HS-5 (cell line): ENCODE measurements at regions not wholly inside any gene's neighbourhood (a gene's known extent, or its start where the extent isn't known, plus 50 kb on each side); places are given as distances from the start of the nearest gene placed in this dataset.
"Not testable (repeated sequence)": the region's sequence is repeated elsewhere in the genome, so short reads cannot be mapped to it uniquely, and the experiment has no call there.

Experiments
- DNase-seq: peaks from one replicate; pipeline ENCODE4 v3.0.0-alpha.2; 2012; ENCODE audit warnings: low read depth

DNA sequence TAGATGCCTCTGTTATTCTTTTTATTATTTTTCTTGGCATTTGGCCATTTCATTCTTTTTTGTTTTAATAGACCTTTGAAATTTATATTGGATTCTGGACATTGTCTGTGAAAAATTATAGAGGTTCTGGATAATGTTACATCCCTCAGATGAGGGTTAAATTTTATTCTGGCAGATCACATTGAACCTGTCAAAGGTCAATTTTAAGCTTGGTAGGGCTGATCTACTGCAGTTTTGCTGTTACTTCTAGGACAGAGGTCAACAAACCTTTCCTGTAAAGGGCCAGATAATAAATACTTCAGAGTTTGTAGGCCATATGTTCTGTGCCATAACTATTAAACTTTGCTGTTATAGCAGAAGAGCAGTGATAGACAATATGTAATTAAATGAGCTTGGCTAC, 318.9 kb upstream of the DPPA4 start:
- DNase-seq: no peak

DNA sequence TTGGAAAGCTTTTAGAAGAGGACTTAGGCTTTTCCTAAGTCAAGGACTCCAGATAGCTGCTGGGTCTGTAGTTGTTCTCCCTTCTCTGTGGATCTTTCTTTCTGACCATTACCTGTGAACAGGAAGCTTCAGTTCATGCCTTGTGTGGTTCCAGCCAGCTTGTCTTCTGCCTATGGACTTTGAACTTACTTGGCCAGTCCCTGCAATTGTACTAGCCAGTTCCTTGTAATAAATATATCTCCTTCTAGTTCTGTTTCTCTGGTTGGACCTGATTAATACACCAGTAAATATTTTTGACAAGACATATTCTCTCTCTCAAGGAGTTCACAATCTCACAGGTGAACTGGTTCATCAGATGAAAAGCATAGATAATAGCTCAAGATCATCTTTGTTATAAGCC, 341.3 kb upstream of the DPPA4 start:
- no peak for DNase-seq

- DNase-seq: no peak
These were observed 342.3 kb upstream of the DPPA4 start for GRCh38 chr3:109679664-109680063.

DNA sequence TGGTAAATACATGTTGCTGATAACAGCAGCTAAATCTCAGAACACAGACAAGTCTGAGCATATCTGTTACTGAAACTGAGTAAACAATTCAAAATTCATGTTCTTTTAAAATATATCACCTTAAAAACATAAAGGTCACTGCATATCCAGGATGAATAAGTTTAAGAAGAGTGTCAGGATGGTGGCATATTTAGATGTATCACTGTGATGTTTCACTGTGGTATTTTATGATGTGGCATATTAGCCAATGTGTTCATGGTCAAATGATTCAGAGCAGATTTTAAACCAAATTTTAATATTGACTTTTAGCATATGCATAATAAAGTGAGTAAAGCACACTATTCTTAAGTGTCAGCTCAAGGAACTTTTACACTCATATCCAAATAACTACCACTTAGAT, 346.4 kb upstream of the DPPA4 start:
- peak; percentile 26 for DNase-seq

GRCh38 chr3:109685084-109686079, 348.0 kb upstream of the DPPA4 start:
- peak; percentile 98 for DNase-seq

DNA sequence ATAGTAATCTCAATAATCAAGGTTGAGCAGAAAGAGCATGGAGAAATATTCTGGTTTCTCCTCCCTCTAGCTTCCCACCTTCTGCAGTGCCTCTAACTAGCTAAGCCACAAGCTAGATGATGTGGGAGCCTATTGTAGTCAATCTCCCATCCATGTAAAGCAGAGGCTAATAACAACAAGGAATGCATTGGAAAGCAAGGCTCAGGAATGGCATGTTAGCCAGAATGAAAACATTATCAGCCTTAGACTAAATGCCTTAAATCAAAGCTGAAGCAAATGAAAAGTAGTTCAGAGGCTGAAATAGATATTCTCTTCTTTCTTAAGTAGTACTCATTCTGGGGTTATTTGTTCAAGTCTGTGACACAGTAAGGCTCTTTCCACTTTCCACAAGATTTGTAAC, 350.3 kb upstream of the DPPA4 start:
- DNase-seq: no peak

DNA sequence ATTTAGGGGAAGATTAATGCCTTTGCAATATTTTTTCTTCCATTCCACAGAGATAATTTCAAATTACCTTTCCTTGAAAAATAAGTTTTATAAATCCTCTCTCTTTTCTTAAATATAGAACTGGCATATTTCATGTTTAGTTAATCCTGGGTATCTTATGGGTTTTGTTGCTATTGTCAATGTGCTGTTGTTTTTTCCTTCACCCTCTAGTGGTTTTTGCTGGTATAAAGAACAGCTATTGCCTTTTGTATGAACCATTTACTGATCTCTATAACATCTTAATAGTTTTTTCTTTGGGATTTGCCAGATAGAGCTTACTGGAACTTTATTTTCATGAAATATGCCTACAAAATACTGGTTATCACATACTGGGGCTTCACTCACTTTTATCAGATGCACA, 359.6 kb upstream of the DPPA4 start:
- no peak for DNase-seq

DNA sequence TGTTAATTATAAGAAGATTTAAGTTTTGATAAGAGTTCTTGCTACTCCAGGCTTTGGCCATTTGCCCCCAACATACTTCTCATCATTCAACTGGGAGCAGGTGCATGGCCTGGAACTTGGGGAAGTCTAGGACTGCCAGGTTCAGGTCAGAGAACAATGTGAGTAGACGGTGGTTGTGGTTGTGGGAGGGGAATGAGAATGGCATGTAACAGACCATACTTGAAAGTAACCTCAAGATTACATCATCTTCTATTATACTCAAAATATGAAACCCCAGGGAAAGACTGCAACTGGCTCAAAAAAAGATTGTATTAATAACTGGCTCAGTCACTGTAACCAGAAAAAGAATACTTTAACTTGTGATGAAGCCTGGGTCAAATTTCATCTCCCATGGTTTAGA, 364.9 kb upstream of the DPPA4 start:
- peak; percentile 32 for DNase-seq

DNA sequence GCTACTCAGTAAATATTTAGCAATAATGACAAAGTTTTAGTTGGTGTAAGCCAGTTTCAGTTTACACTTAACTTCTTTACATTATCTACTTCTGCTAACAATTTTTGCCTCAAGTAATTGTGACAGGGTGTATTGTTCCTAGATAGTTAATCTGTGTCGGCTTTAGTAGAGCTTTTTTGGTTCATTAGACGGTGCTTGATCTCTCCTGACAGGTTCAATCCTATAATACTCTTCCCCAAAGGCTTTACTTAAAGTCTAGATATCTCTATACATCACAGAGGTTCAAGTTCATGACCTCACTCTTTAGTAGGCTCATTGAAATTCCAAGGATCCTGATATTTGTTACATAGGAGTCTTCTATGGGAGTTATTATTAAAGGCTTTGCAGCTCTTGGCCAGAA, 365.6 kb upstream of the DPPA4 start:
- no peak for DNase-seq

DNA sequence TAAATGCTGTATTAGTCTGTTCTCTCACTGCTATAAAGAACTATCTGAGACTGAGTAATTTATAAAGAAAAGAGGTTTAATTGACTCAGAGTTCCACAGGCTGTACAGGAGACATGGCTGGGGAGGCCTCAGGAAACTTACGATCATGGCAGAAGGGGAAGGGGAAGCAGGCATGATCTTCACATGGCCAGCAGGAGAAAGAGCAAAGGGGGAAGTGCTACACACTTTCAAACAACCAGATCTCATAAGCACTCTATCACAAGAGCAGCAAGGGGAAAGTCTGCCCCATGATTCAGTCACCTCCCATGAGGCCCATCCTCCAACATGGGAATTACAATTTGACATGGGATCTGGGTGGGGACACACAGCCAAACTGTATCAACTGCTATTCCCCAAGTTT, 367.8 kb upstream of the DPPA4 start:
- DNase-seq: not testable (repeated sequence)

DNA sequence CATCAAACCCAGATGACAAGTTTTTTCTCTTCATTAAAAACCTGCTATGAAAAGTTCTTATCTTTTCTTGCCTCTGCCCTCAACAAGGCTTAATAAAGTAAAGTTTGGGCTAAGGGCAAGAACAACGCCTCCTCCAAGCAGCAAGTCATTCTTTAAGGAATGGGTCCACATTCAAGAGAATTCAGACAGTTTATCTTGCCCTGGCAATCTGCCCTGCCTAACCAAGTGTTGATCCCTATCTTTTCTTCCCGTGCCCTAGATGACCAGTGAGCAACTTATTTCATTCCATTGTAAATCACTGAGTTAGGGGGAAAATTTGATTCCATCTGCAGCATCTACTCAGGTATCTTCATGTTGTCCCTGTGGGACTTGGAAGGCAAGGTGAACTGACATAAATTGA, 370.3 kb upstream of the DPPA4 start:
- DNase-seq: no peak

DNA sequence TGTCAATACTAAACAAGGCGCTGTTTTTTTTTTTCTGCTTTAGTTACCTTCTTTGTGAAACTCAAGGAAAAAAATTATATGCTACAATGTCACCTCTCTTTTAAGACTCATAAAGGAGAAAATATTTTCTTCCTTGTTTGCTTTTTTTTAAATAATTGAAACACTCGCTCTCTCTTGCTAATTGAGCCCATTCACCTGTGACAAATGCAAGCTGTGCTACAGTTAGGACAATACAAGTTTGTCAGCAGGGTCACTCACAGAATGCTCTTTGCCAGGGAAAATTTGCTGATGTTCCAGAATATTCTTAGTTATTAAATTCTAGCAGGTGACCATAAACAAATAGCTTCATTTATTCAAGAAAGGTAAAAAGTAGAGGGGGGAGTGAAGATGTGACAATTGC, 375.9 kb upstream of the DPPA4 start:
- DNase-seq: no peak

- no peak for DNase-seq
These were observed 378.4 kb upstream of the DPPA4 start for GRCh38 chr3:109715707-109716106.

DNA sequence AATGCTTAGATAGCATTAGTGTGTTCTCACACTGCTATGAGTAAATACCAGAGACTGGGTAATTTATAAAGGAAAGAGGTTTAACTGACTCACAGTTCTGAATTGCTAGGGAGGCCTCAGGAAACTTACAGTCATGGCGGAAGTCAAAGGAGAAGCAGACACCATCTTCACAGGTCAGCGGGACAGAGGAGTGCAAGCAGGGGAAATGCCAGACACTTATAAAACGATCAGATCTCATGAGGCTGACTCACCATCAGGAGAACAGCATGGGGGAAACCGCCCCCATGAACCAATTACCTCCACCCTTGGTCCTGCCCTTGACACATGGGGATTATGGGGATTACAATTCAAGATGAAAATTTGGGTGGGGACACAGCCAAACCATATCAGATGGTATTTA, 381.5 kb upstream of the DPPA4 start:
- no peak for DNase-seq

DNA sequence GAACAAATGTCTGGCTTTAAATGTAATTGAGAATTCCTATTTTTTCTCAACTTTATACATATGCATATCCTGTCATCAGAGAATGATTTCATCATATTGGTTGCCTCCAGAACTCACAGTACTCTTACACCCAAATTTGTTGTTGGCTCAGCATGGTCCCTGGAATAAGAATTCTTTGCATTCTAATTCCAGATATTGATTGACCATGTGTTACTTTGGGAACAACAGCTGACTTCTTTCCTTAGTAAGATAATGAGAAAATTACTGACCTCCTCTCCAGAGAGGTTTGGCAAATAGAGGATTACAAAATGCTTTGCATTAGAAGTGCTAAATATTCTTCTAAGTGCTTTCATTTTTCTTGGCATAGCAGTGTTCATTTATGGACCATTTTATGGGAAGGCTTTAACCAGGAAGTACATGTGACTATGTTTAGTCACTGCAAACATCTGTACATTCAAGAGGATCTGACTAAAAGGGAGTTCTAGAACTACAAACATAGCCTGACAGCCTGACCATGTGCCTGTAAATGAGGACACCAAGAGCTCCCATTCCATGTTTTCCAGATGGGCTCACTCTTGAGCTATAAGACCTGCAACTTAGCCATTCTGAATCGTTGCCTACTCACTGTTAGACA, 391.6 kb upstream of the DPPA4 start:
- no peak for DNase-seq

- peak; percentile 38 for DNase-seq
These were observed 394.5 kb upstream of the DPPA4 start for GRCh38 chr3:109731639-109732473.

DNA sequence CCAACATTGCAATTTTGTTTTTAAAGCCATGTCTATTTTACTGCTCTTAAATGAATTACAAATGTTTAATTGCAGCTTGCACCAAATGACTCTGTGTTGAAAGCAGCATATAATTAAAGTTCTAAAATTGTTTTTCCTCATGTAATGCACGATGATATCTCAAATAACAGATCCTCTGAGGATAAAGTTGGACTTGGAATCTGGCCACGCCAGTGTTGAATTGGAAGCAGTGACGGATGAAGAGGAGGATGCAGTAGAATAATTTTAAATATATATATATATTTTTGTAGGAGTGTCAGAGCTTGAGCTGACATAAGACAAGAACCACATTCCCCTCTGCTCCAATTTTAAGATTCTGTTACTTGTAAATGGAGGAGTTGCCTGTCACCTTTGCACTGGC, 406.6 kb upstream of the DPPA4 start:
- no peak for DNase-seq

GRCh38 chr3:109772520-109772919, 435.2 kb upstream of the DPPA4 start:
- DNase-seq: no peak

GRCh38 chr3:109774108-109774507, 436.8 kb upstream of the DPPA4 start:
- no peak for DNase-seq

- DNase-seq: no peak
These were observed 446.9 kb upstream of the DPPA4 start for GRCh38 chr3:109784285-109784684.

- no peak for DNase-seq
These were observed 447.7 kb upstream of the DPPA4 start for GRCh38 chr3:109784852-109785631.

GRCh38 chr3:109803274-109803673, 465.9 kb upstream of the DPPA4 start:
- DNase-seq: no peak
